GM18873 (cell line): ENCODE measurements at regions not wholly inside any gene's neighbourhood (a gene's known extent, or its start where the extent isn't known, plus 50 kb on each side); places are given as distances from the start of the nearest gene placed in this dataset.

Source experiments
- ATAC-seq: cut with Tn5 transposase; IDR thresholded peaks from one replicate; pipeline ENCODE4 v1.9.1; 2021; ENCODE audit warnings: mild to moderate bottlenecking, moderate library complexity, moderate number of reproducible peaks; ENCODE audit not compliant: unreplicated experiment, low FRiP score

- ATAC-seq = no peak
Observed at GRCh38 chr5:2201421-2201820, 318.7 kb upstream of the IRX4 start.

- ATAC-seq = no peak
Observed at GRCh38 chr5:2201011-2201410, 318.3 kb upstream of the IRX4 start.

GRCh38 chr5:2200261-2200950 lies 317.7 kb upstream of the IRX4 start:
- no peak for ATAC-seq

GRCh38 chr5:2199697-2200096 lies 317.0 kb upstream of the IRX4 start:
- no peak for ATAC-seq

- no peak for ATAC-seq
Observed at GRCh38 chr5:2196989-2197619, 314.4 kb upstream of the IRX4 start.

GRCh38 chr5:2196416-2196815 lies 313.7 kb upstream of the IRX4 start:
- ATAC-seq = no peak

- ATAC-seq = no peak
Observed at GRCh38 chr5:2194949-2195348, 312.2 kb upstream of the IRX4 start.

- no peak for ATAC-seq
Observed at GRCh38 chr5:2194236-2194555, 311.5 kb upstream of the IRX4 start.

- no peak for ATAC-seq
Observed at GRCh38 chr5:2193542-2194235, 311.0 kb upstream of the IRX4 start.

GRCh38 chr5:2193142-2193541 lies 310.4 kb upstream of the IRX4 start:
- ATAC-seq = no peak

- no peak for ATAC-seq
Observed at GRCh38 chr5:2192496-2192895, 309.8 kb upstream of the IRX4 start.

- ATAC-seq = no peak
Observed at GRCh38 chr5:2191972-2192371, 309.2 kb upstream of the IRX4 start.

GRCh38 chr5:2190549-2190948 lies 307.8 kb upstream of the IRX4 start:
- no peak for ATAC-seq

- no peak for ATAC-seq
Observed at GRCh38 chr5:2188661-2189060, 305.9 kb upstream of the IRX4 start.

- ATAC-seq = no peak
Observed at GRCh38 chr5:2188137-2188536, 305.4 kb upstream of the IRX4 start.

- ATAC-seq = no peak
Observed at GRCh38 chr5:2187687-2188086, 305.0 kb upstream of the IRX4 start.

GRCh38 chr5:2187156-2187555 lies 304.4 kb upstream of the IRX4 start:
- ATAC-seq = no peak

- no peak for ATAC-seq
Observed at GRCh38 chr5:2186472-2187015, 303.8 kb upstream of the IRX4 start.

- ATAC-seq = no peak
Observed at GRCh38 chr5:2185646-2186471, 303.1 kb upstream of the IRX4 start.

- no peak for ATAC-seq
Observed at GRCh38 chr5:2184563-2185540, 302.1 kb upstream of the IRX4 start.
